WERI-Rb-1 (cell line): ENCODE measurements at regions not wholly inside any gene's neighbourhood (a gene's known extent, or its start where the extent isn't known, plus 50 kb on each side); places are given as distances from the start of the nearest gene placed in this dataset.

Experiments
- DNase-seq: peaks from one replicate; pipeline ENCODE4 v3.0.0-alpha.2; 2020
- H3K27ac ChIP-seq: fragments of 250-450 bp; sonication (Bioruptor Pico); 2 replicates; pipeline ENCODE4 v1.5.1; 2020; ENCODE audit warnings: mild to moderate bottlenecking, moderate library complexity
- H3K27me3 ChIP-seq: fragments of 250-450 bp; sonication (Bioruptor Pico); 2 replicates; pipeline ENCODE4 v1.5.1; 2021; ENCODE audit warnings: mild to moderate bottlenecking, low read depth, moderate library complexity; ENCODE audit not compliant: insufficient read depth, severe bottlenecking
- H3K36me3 ChIP-seq: fragments of 250-450 bp; sonication (Bioruptor Pico); 2 replicates; pipeline ENCODE4 v1.5.1; 2020; ENCODE audit warnings: mild to moderate bottlenecking, moderate library complexity
- H3K4me3 ChIP-seq: 2 replicates; pipeline ENCODE4 v1.5.1; 2011; ENCODE audit warnings: low read depth, mild to moderate bottlenecking, control low read depth, low read length
- H3K9me3 ChIP-seq: fragments of 250-450 bp; sonication (Bioruptor Pico); 2 replicates; pipeline ENCODE4 v1.5.1; 2021; ENCODE audit warnings: mild to moderate bottlenecking, moderate library complexity; ENCODE audit not compliant: severe bottlenecking
- TF ChIP-seq, protein P1 (sequence below): IDR thresholded peaks from 2 replicates; pipeline ENCODE4 v1.5.1; 2011; ENCODE audit warnings: low read depth, mild to moderate bottlenecking, control low read depth, inconsistent platforms, low read length

GRCh38 chrX:46382595-46382994, 162.6 kb downstream of the ZNF674 start:
- Histone ChIP-seq H3K9me3 (no peaks in the 10 kb centered on the region), H3K27ac (no peak overlapping the region), H3K4me3 (no peak overlapping the region), H3K36me3 (no peaks in the 10 kb centered on the region), H3K27me3 (peaks cover 4% of the 10 kb centered on the region)
- DNase-seq, result no peak
- TF ChIP-seq, protein P1, sequence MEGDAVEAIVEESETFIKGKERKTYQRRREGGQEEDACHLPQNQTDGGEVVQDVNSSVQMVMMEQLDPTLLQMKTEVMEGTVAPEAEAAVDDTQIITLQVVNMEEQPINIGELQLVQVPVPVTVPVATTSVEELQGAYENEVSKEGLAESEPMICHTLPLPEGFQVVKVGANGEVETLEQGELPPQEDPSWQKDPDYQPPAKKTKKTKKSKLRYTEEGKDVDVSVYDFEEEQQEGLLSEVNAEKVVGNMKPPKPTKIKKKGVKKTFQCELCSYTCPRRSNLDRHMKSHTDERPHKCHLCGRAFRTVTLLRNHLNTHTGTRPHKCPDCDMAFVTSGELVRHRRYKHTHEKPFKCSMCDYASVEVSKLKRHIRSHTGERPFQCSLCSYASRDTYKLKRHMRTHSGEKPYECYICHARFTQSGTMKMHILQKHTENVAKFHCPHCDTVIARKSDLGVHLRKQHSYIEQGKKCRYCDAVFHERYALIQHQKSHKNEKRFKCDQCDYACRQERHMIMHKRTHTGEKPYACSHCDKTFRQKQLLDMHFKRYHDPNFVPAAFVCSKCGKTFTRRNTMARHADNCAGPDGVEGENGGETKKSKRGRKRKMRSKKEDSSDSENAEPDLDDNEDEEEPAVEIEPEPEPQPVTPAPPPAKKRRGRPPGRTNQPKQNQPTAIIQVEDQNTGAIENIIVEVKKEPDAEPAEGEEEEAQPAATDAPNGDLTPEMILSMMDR, result no peak

DNA sequence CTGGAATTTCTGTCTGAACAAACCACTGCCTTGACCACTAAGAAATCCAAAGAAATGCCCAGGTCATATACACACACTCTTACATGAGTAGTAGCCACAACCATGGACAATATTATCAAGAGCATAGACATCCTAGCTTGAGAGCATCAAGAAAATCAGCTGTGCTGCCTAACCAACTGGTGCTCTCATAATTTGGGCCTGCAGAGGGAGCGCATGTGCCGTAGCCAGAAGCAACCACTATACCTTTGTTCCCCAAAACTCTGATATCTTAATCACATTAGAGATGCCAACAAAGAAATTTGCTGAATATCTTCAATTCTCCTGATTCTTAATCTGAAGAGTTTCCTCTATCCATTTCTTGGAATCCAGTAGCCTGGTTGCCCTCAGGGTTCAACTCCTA, 163.6 kb downstream of the ZNF674 start:
- TF ChIP-seq, protein P1, result peak; percentile 53
- Histone ChIP-seq H3K27me3 (peaks cover 9% of the 10 kb centered on the region), H3K4me3 (no peak overlapping the region), H3K9me3 (no peaks in the 10 kb centered on the region), H3K36me3 (no peaks in the 10 kb centered on the region), H3K27ac (no peak overlapping the region)
- DNase-seq, result peak; percentile 33

DNA sequence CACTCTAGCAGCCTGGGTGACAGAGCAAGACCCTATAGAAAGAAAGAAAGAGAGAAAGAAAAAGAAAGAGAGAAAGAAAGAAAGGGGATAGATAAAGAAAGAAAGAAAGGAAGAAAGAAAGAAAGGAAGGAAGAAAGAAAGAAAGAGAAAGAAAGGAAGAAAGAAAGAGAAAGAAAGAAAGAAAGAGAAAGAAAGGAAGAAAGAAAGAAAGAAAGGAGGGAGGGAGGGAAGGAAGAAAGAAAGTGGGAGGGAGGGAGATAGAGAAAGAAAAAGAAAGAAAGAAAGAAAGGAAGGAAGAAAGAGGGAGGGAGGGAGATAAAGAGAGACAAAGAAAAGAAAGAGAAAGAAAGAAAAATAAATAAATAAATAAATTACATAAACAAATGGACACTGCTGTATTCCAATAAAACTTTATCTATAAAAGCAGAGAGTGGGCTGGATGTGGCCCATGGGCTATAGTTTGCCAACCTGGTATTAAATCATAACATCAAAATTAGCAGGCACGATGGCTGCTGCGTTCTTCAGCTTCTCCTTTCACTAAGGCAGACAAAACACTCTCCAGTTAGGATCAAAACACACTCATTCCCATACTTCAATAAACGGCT, 165.0 kb downstream of the ZNF674 start:
- DNase-seq, result no peak
- Histone ChIP-seq H3K27me3 (peaks cover 9% of the 10 kb centered on the region), H3K9me3 (no peaks in the 10 kb centered on the region), H3K36me3 (no peaks in the 10 kb centered on the region), H3K4me3 (no peak overlapping the region), H3K27ac (no peak overlapping the region)
- TF ChIP-seq, protein P1, result no peak

GRCh38 chrX:46376246-46376885, 168.9 kb downstream of the ZNF674 start:
- TF ChIP-seq, protein P1, result peak; percentile 31; the same call in 1 of the 2 replicates
- no peaks in the 10 kb centered on the region for H3K9me3 ChIP-seq
- no peaks in the 10 kb centered on the region for H3K36me3 ChIP-seq
- no peak overlapping the region for H3K27ac ChIP-seq
- H3K4me3 ChIP-seq, result no peak overlapping the region
- peak; percentile 15 for DNase-seq
- H3K27me3 ChIP-seq, result peaks cover 9% of the 10 kb centered on the region

- H3K9me3 ChIP-seq, result no peaks in the 10 kb centered on the region
- no peak overlapping the region for H3K4me3 ChIP-seq
- no peak for DNase-seq
- TF ChIP-seq, protein P1, result no peak
- no peaks in the 10 kb centered on the region for H3K36me3 ChIP-seq
- H3K27ac ChIP-seq, result no peak overlapping the region
- peaks cover 8% of the 10 kb centered on the region for H3K27me3 ChIP-seq
Measured at GRCh38 chrX:46375831-46376230, 169.4 kb downstream of the ZNF674 start.

DNA sequence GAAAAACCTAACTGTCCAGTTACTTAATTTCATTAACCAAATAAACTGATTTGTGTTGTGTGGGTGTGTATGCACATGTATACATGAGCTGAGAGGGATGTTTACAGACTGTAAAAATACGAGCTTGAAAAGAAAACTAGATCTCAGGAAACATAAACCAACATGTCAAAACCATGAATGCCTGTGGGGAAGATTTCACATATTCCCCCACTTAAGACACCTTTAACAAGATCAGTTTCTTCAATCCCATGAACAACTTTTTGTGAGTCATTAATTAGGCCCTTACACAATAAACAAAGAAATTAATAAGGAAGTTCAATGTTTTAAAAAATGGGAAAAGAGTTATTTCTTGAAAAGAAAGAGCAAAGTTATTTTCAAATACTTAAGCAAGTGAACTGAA, 170.8 kb downstream of the ZNF674 start:
- H3K27ac ChIP-seq, result no peak overlapping the region
- TF ChIP-seq, protein P1, result no peak
- H3K9me3 ChIP-seq, result no peaks in the 10 kb centered on the region
- peaks cover 4% of the 10 kb centered on the region for H3K27me3 ChIP-seq
- no peak overlapping the region for H3K4me3 ChIP-seq
- no peaks in the 10 kb centered on the region for H3K36me3 ChIP-seq
- DNase-seq, result no peak
